Cardiac fibroblast (primary cell): ENCODE measurements at regions not wholly inside any gene's neighbourhood (a gene's known extent, or its start where the extent isn't known, plus 50 kb on each side); places are given as distances from the start of the nearest gene placed in this dataset.

Experiments used
- DNase-seq, 2 donors: peaks; one replicate each; pipeline versions ENCODE4 v3.0.0 to v3.0.0-alpha.2; 2010; ENCODE audit warnings: low read depth in 2 of 2
- H3K4me3 ChIP-seq, 2 donors: replicated peaks in 1 of 2; 1 replicate in 1 of 2; 2 replicates in 1 of 2; pipeline ENCODE4 v1.5.1; 2011; ENCODE audit warnings: low read depth in 2 of 2, low read length in 2 of 2, mild to moderate bottlenecking in 2 of 2, moderate library complexity in 1 of 2
- CTCF ChIP-seq: IDR thresholded peaks from one replicate; pipeline ENCODE4 v1.5.1; 2011; ENCODE audit warnings: low read depth, mild to moderate bottlenecking, low read length, inconsistent platforms

GRCh38 chr18:10032331-10033015 lies 118.7 kb downstream of the VAPA start:
- DNase-seq, result no peak
- no peak for TF ChIP-seq CTCF
- no peak overlapping the region for H3K4me3 ChIP-seq

DNA sequence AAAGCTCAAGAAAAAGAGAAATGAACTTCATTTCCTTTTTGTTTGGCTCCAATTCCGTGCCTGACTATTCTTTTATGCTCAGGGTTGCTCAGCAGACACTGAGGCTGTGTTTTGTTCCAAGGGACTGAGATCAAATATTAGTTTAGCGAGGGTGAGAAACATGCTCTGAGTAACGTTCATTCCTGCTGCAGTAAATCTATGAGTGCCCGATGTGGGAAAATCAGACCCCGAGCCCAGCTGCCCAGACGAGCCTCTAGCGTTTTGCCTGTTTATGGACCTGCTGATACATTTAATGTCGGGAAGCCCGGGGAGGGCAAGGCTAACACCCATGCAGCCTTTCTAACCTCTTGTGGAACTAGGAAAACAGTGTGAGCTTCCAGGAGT lies 119.2 kb downstream of the VAPA start:
- H3K4me3 ChIP-seq, result no peak overlapping the region
- no peak for DNase-seq
- no peak for TF ChIP-seq CTCF

DNA sequence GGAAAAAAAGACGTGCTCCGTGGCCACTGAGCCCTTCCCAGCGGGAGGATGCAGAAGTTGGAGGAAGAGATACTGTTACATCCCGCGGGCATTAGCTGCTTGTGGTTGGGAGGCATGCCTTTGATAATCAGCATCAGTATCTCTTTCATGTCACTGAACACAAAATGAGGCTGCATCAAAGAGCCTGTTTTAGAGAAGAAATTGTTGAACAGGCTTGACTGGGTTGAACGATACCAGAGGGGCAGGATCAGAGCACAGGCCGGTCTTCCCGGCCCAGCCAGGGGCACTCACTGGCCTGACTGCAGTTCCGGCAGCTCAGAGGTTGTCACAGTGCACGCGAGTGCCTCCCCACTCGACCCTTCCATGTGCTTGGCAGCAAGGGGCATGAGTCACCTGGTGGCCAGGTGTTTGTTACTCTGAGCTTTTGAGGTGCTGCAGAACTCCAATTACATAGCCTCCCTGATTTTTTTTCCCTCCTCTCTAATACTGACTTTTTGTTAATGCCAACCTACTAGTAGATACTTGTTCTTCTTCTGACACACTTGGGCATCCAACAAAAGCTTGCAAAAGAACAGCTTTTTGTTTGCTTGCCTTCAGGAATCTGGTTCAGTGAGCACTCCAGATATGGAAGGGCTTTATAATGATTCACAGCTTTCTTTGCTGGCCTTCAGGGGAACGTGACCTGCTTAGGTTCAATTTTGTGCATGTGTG lies 121.6 kb downstream of the VAPA start:
- DNase-seq, result peak in 1 of 2 donors; percentile 22
- no peak for TF ChIP-seq CTCF
- no peak overlapping the region for H3K4me3 ChIP-seq

GRCh38 chr18:10036479-10036878 lies 122.7 kb downstream of the VAPA start:
- no peak overlapping the region for H3K4me3 ChIP-seq
- TF ChIP-seq CTCF, result no peak
- peak in 1 of 2 donors; percentile 23 for DNase-seq

- DNase-seq, result no peak
- no peak for TF ChIP-seq CTCF
- no peak overlapping the region for H3K4me3 ChIP-seq
Observed at GRCh38 chr18:10037181-10037580, 123.4 kb downstream of the VAPA start.

GRCh38 chr18:10038268-10038667 lies 124.5 kb downstream of the VAPA start:
- H3K4me3 ChIP-seq, result no peak overlapping the region
- DNase-seq, result no peak
- TF ChIP-seq CTCF, result no peak
